HG03097 (cell line): ENCODE measurements at regions not wholly inside any gene's neighbourhood (a gene's known extent, or its start where the extent isn't known, plus 50 kb on each side); places are given as distances from the start of the nearest gene placed in this dataset.

ENCODE experiments used
- ATAC-seq: cut with Tn5 transposase; IDR thresholded peaks from one replicate; pipeline ENCODE4 v1.9.1; 2021; ENCODE audit not compliant: unreplicated experiment, low FRiP score

- no peak for ATAC-seq
Measured at GRCh38 chr17:72338304-72338703, 217.5 kb downstream of the SOX9 start.

- ATAC-seq: no peak
Measured at GRCh38 chr17:72338847-72339790, 218.3 kb downstream of the SOX9 start.

GRCh38 chr17:72340836-72341235, 220.0 kb downstream of the SOX9 start:
- no peak for ATAC-seq

- no peak for ATAC-seq
Measured at GRCh38 chr17:72342061-72342460, 221.2 kb downstream of the SOX9 start.

- no peak for ATAC-seq
Measured at GRCh38 chr17:72342627-72343527, 222.1 kb downstream of the SOX9 start.

- ATAC-seq: no peak
Measured at GRCh38 chr17:72343911-72344310, 223.1 kb downstream of the SOX9 start.

- no peak for ATAC-seq
Measured at GRCh38 chr17:72344613-72345012, 223.8 kb downstream of the SOX9 start.

GRCh38 chr17:72345088-72345487, 224.3 kb downstream of the SOX9 start:
- ATAC-seq: no peak

GRCh38 chr17:72345536-72345935, 224.7 kb downstream of the SOX9 start:
- ATAC-seq: no peak

GRCh38 chr17:72346306-72346705, 225.5 kb downstream of the SOX9 start:
- no peak for ATAC-seq

GRCh38 chr17:72349011-72349410, 228.2 kb downstream of the SOX9 start:
- no peak for ATAC-seq

- no peak for ATAC-seq
Measured at GRCh38 chr17:72349491-72349995, 228.7 kb downstream of the SOX9 start.

- no peak for ATAC-seq
Measured at GRCh38 chr17:72350073-72350472, 229.3 kb downstream of the SOX9 start.

- ATAC-seq: no peak
Measured at GRCh38 chr17:72351365-72351764, 230.5 kb downstream of the SOX9 start.

- no peak for ATAC-seq
Measured at GRCh38 chr17:72351884-72352346, 231.1 kb downstream of the SOX9 start.

- no peak for ATAC-seq
Measured at GRCh38 chr17:72353502-72353901, 232.7 kb downstream of the SOX9 start.

- ATAC-seq: no peak
Measured at GRCh38 chr17:72354071-72354470, 233.3 kb downstream of the SOX9 start.

- ATAC-seq: no peak
Measured at GRCh38 chr17:72357764-72358365, 237.0 kb downstream of the SOX9 start.

- no peak for ATAC-seq
Measured at GRCh38 chr17:72358465-72358864, 237.6 kb downstream of the SOX9 start.

- no peak for ATAC-seq
Measured at GRCh38 chr17:72359274-72359673, 238.5 kb downstream of the SOX9 start.

GRCh38 chr17:72359811-72360210, 239.0 kb downstream of the SOX9 start:
- ATAC-seq: no peak
